Astrocyte (in vitro differentiated cells and primary cell): ENCODE measurements at regions not wholly inside any gene's neighbourhood (a gene's known extent, or its start where the extent isn't known, plus 50 kb on each side); places are given as distances from the start of the nearest gene placed in this dataset.

Experiments
- DNase-seq: peaks from one replicate; pipeline ENCODE4 v3.0.0-alpha.2; 2010; ENCODE audit warnings: low read depth
- FAIRE-seq: peaks from 2 replicates; lab custom pipeline; 2011; peaks lifted over from hg19 to GRCh38; lab: Jason Lieb, UNC
- H2AFZ ChIP-seq: 2 replicates; pipeline ENCODE4 v1.6.0; 2012; ENCODE audit warnings: low read depth, low read length, inconsistent platforms
- H3K27ac ChIP-seq: 2 replicates; pipeline ENCODE4 v1.5.1; 2011; ENCODE audit warnings: low read depth, low read length, inconsistent platforms
- H3K27me3 ChIP-seq: 2 replicates; pipeline ENCODE4 v1.6.0; 2011; ENCODE audit warnings: low read length, inconsistent platforms; ENCODE audit not compliant: insufficient read depth
- H3K36me3 ChIP-seq: 2 replicates; pipeline ENCODE4 v1.5.1; 2011; ENCODE audit warnings: low read length, inconsistent platforms; ENCODE audit not compliant: insufficient read depth
- H3K4me1 ChIP-seq: 2 replicates; pipeline ENCODE4 v1.5.1; 2011; ENCODE audit warnings: low read length, inconsistent platforms; ENCODE audit not compliant: insufficient read depth
- H3K4me2 ChIP-seq: 2 replicates; pipeline ENCODE4 v1.6.0; 2012; ENCODE audit warnings: low read length, inconsistent platforms
- H3K4me3 ChIP-seq: 2 replicates; pipeline ENCODE4 v1.5.1; 2011; ENCODE audit warnings: low read depth, mild to moderate bottlenecking, low read length, inconsistent platforms; ENCODE audit not compliant: insufficient read depth
- H3K79me2 ChIP-seq: 2 replicates; pipeline ENCODE4 v1.6.0; 2012; ENCODE audit warnings: mild to moderate bottlenecking, low read length, inconsistent platforms; ENCODE audit not compliant: insufficient read depth
- H3K9ac ChIP-seq: 2 replicates; pipeline ENCODE4 v1.6.0; 2012; ENCODE audit warnings: mild to moderate bottlenecking, low read length, inconsistent platforms
- H3K9me3 ChIP-seq: 2 replicates; pipeline ENCODE4 v1.5.1; 2012; ENCODE audit warnings: low read depth, mild to moderate bottlenecking, low read length, inconsistent platforms; ENCODE audit not compliant: insufficient read depth
- H4K20me1 ChIP-seq: 2 replicates; pipeline ENCODE4 v1.6.0; 2012; ENCODE audit warnings: low read length, inconsistent platforms; ENCODE audit not compliant: insufficient read depth
- H3K27ac Mint-ChIP-seq: one replicate; pipeline ENCODE4 v1.8.0; 2021; ENCODE audit warnings: mild to moderate bottlenecking, mixed read lengths; ENCODE audit not compliant: unreplicated experiment
- H3K27me3 Mint-ChIP-seq: one replicate; pipeline ENCODE4 v1.8.0; 2021; ENCODE audit warnings: low read depth, mixed read lengths; ENCODE audit not compliant: unreplicated experiment
- H3K36me3 Mint-ChIP-seq: one replicate; pipeline ENCODE4 v1.8.0; 2021; ENCODE audit warnings: low read depth, mixed read lengths; ENCODE audit not compliant: unreplicated experiment
- H3K4me1 Mint-ChIP-seq: one replicate; pipeline ENCODE4 v1.8.0; 2021; ENCODE audit warnings: low read depth, mixed read lengths; ENCODE audit not compliant: unreplicated experiment
- H3K4me3 Mint-ChIP-seq: one replicate; pipeline ENCODE4 v1.8.0; 2021; ENCODE audit warnings: mild to moderate bottlenecking, moderate library complexity, mixed read lengths; ENCODE audit not compliant: unreplicated experiment
- H3K9me3 Mint-ChIP-seq: one replicate; pipeline ENCODE4 v1.8.0; 2021; ENCODE audit warnings: mild to moderate bottlenecking, mixed read lengths; ENCODE audit not compliant: unreplicated experiment
- CTCF ChIP-seq: IDR thresholded peaks from 2 replicates; pipeline ENCODE4 v1.5.1; 2011; ENCODE audit warnings: low read depth, mild to moderate bottlenecking, inconsistent platforms, low read length, moderate library complexity; ENCODE audit not compliant: insufficient read depth
- EZH2 ChIP-seq: IDR thresholded peaks from 2 replicates; pipeline ENCODE4 v1.6.1; 2012; ENCODE audit warnings: mild to moderate bottlenecking, low read length, inconsistent platforms; ENCODE audit not compliant: insufficient read depth

GRCh38 chr1:5601516-5601915 lies 390.7 kb downstream of the NPHP4 start:
- H3K79me2 ChIP-seq = no peaks in the 10 kb centered on the region
- no peak overlapping the region for H3K9ac ChIP-seq
- H3K36me3 ChIP-seq = no peaks in the 10 kb centered on the region
- TF ChIP-seq EZH2 (no peak), CTCF (no peak)
- H3K9me3 Mint-ChIP-seq = no peaks in the 10 kb centered on the region
- no peaks in the 10 kb centered on the region for H4K20me1 ChIP-seq
- H3K4me3 Mint-ChIP-seq = no peak overlapping the region
- H2AFZ ChIP-seq = no peak overlapping the region
- H3K27ac Mint-ChIP-seq = no peak overlapping the region
- peaks cover 3% of the 10 kb centered on the region for H3K9me3 ChIP-seq
- H3K27me3 Mint-ChIP-seq = peaks cover 49% of the 10 kb centered on the region
- H3K27me3 ChIP-seq = no peaks in the 10 kb centered on the region
- H3K4me2 ChIP-seq = no peak overlapping the region
- no peak overlapping the region for H3K27ac ChIP-seq
- FAIRE-seq (no peak), DNase-seq (no peak)
- no peaks in the 10 kb centered on the region for H3K4me1 ChIP-seq
- no peaks in the 10 kb centered on the region for H3K4me1 Mint-ChIP-seq
- no peak overlapping the region for H3K4me3 ChIP-seq
- H3K36me3 Mint-ChIP-seq = no peaks in the 10 kb centered on the region

GRCh38 chr1:5599541-5599940 lies 392.7 kb downstream of the NPHP4 start:
- Histone ChIP-seq H3K9ac (no peak overlapping the region), H4K20me1 (no peaks in the 10 kb centered on the region), H3K4me1 (no peaks in the 10 kb centered on the region), H3K4me2 (no peak overlapping the region), H3K27me3 (no peaks in the 10 kb centered on the region), H3K4me3 (no peak overlapping the region), H3K79me2 (no peaks in the 10 kb centered on the region), H3K9me3 (peaks cover 3% of the 10 kb centered on the region), H2AFZ (no peak overlapping the region), H3K27ac (no peak overlapping the region), H3K36me3 (no peaks in the 10 kb centered on the region)
- no peak overlapping the region for H3K4me3 Mint-ChIP-seq
- peaks cover 51% of the 10 kb centered on the region for H3K27me3 Mint-ChIP-seq
- H3K9me3 Mint-ChIP-seq = peaks cover 2% of the 10 kb centered on the region
- FAIRE-seq (no peak), DNase-seq (no peak)
- no peaks in the 10 kb centered on the region for H3K36me3 Mint-ChIP-seq
- no peak overlapping the region for H3K27ac Mint-ChIP-seq
- H3K4me1 Mint-ChIP-seq = no peaks in the 10 kb centered on the region
- TF ChIP-seq EZH2 (no peak), CTCF (no peak)

GRCh38 chr1:5598824-5599395 lies 393.3 kb downstream of the NPHP4 start:
- H3K4me2 ChIP-seq = no peak overlapping the region
- H4K20me1 ChIP-seq = no peaks in the 10 kb centered on the region
- no peak overlapping the region for H3K27ac Mint-ChIP-seq
- no peak overlapping the region for H3K27ac ChIP-seq
- H3K36me3 Mint-ChIP-seq = no peaks in the 10 kb centered on the region
- FAIRE-seq = no peak
- peak overlapping the region; percentile 45 for H3K4me3 Mint-ChIP-seq
- H2AFZ ChIP-seq = no peak overlapping the region
- H3K36me3 ChIP-seq = no peaks in the 10 kb centered on the region
- H3K79me2 ChIP-seq = no peaks in the 10 kb centered on the region
- peaks cover 49% of the 10 kb centered on the region for H3K27me3 Mint-ChIP-seq
- H3K4me3 ChIP-seq = no peak overlapping the region
- H3K4me1 Mint-ChIP-seq = no peaks in the 10 kb centered on the region
- no peaks in the 10 kb centered on the region for H3K27me3 ChIP-seq
- no peak for DNase-seq
- peaks cover 3% of the 10 kb centered on the region for H3K9me3 Mint-ChIP-seq
- peaks cover 3% of the 10 kb centered on the region for H3K9me3 ChIP-seq
- no peaks in the 10 kb centered on the region for H3K4me1 ChIP-seq
- H3K9ac ChIP-seq = no peak overlapping the region
- no peak for TF ChIP-seq CTCF
- TF ChIP-seq EZH2 = no peak
